ENCODE measurements at regions not wholly inside any gene's neighbourhood (a gene's known extent, or its start where the extent isn't known, plus 50 kb on each side); places are given as distances from the start of the nearest gene placed in this dataset.
"Not testable (repeated sequence)": the region's sequence is repeated elsewhere in the genome, so short reads cannot be mapped to it uniquely, and the experiment has no call there.

GRCh38 chr6:112603726-112604125 lies 256.6 kb downstream of the RFPL4B start:
- Mint-ChIP-seq H3K36me3 (ENCODE audit: low read depth) (peaks cover 7% of the 10 kb centered on the region), H3K9me3 (peaks cover 7% of the 10 kb centered on the region), H3K4me1 (ENCODE audit: low read depth) (no peaks in the 10 kb centered on the region), H3K27ac (no peak overlapping the region), H3K4me3 (no peak overlapping the region), H3K27me3 (ENCODE audit: insufficient read depth) (no peaks in the 10 kb centered on the region; the same call in none of the 2 replicates)
- TF ChIP-seq, protein P1, sequence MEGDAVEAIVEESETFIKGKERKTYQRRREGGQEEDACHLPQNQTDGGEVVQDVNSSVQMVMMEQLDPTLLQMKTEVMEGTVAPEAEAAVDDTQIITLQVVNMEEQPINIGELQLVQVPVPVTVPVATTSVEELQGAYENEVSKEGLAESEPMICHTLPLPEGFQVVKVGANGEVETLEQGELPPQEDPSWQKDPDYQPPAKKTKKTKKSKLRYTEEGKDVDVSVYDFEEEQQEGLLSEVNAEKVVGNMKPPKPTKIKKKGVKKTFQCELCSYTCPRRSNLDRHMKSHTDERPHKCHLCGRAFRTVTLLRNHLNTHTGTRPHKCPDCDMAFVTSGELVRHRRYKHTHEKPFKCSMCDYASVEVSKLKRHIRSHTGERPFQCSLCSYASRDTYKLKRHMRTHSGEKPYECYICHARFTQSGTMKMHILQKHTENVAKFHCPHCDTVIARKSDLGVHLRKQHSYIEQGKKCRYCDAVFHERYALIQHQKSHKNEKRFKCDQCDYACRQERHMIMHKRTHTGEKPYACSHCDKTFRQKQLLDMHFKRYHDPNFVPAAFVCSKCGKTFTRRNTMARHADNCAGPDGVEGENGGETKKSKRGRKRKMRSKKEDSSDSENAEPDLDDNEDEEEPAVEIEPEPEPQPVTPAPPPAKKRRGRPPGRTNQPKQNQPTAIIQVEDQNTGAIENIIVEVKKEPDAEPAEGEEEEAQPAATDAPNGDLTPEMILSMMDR (IDR thresholded peaks at IDR 0.05) = no peak
- DNase-seq = no peak

DNA sequence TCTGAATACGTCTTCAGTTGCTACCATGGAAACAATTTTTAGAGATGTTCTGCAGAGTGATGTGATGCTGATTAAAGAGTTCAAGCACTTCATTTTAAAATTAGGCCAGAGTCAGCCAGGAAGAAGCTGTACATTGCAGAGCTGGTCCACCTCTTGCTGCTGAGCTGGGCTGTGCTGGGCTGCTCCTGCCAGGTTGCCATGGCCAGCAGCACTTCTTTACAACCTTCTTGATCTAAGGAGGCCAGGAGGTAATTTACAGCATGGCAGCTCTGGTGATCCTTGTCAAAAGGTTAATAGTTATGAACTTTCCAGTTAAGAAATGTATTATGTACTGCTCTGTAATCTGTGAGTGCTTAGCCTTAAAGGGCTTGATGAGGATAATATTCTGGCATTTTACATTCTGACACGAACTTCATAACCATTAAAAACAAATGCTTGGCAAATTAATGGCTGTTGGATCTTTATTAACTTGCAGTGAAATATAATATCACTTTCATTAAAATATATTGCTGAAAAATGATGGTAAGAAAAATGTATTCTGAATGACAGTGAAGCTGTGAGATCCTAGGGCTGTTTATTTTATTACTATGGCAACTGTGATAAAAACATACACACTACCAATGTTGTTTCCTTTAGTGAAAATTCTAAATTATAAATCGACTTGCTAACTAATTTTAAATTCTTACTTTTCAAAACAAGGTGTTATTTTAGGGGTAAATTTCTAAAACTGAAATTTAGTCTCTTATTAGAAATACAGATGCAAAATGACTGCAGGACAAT lies 259.7 kb downstream of the RFPL4B start:
- H3K4me1 Mint-ChIP-seq (ENCODE audit: low read depth) = no peaks in the 10 kb centered on the region
- peaks cover 16% of the 10 kb centered on the region for H3K9me3 Mint-ChIP-seq
- H3K27me3 Mint-ChIP-seq (ENCODE audit: insufficient read depth) = no peaks in the 10 kb centered on the region; the same call in none of the 2 replicates
- DNase-seq = no peak
- no peak overlapping the region for H3K4me3 Mint-ChIP-seq
- no peak overlapping the region for H3K27ac Mint-ChIP-seq
- H3K36me3 Mint-ChIP-seq (ENCODE audit: low read depth) = peaks cover 8% of the 10 kb centered on the region
- TF ChIP-seq, protein P1 (IDR thresholded peaks at IDR 0.05) = no peak

- H3K4me3 Mint-ChIP-seq; H3K27me3 Mint-ChIP-seq (ENCODE audit: insufficient read depth); H3K27ac Mint-ChIP-seq; DNase-seq; H3K4me1 Mint-ChIP-seq (ENCODE audit: low read depth); H3K36me3 Mint-ChIP-seq (ENCODE audit: low read depth): not testable (repeated sequence)
- H3K9me3 Mint-ChIP-seq = peaks cover 16% of the 10 kb centered on the region
These were observed 261.8 kb downstream of the RFPL4B start for GRCh38 chr6:112608925-112609324.

DNA sequence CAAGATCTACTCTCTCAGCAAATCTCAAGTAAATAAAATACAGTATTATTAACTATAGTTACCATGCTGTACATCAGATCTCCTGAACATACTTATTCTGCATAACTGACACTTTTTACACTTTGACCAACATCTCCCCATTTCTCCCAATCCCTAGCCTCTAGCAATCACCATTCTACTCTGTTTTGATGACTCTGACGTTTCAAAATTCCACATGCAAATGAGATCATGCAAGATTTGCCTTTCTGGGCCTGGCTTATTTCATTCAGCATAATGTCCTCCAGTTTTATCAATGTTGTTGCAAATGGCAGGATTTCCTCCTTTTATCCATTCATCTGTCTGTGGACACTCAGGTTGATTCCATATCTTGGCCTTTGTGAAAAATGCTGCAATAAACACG lies 266.3 kb downstream of the RFPL4B start:
- no peak overlapping the region for H3K27ac Mint-ChIP-seq
- no peaks in the 10 kb centered on the region for H3K4me1 Mint-ChIP-seq (ENCODE audit: low read depth)
- H3K4me3 Mint-ChIP-seq = no peak overlapping the region
- peaks cover 5% of the 10 kb centered on the region for H3K36me3 Mint-ChIP-seq (ENCODE audit: low read depth)
- no peak for DNase-seq
- H3K27me3 Mint-ChIP-seq (ENCODE audit: insufficient read depth) = peaks cover 4% of the 10 kb centered on the region; the same call in 1 of the 2 replicates
- H3K9me3 Mint-ChIP-seq = peaks cover 12% of the 10 kb centered on the region
- TF ChIP-seq, protein P1 (IDR thresholded peaks at IDR 0.05) = no peak

DNA sequence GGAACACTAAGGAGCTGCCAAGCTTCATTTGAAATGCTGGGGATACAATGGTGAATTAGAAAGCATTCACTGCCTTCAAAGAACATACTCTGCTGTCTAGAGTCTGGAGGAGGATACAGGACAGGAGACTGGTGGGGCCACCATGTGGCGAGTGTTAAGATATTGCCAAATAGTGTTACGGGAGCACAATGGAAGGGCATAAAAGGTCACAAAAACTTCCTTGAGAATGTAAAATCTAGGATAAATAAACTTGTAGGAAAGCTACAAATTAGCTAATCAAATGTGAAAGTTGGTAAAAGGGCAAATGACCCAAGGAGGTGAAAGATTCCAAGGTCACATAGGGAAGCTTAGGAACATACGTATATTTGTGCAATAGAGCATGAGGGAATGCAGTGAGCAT lies 271.7 kb downstream of the RFPL4B start:
- Mint-ChIP-seq H3K9me3 (no peaks in the 10 kb centered on the region), H3K36me3 (ENCODE audit: low read depth) (no peaks in the 10 kb centered on the region), H3K27me3 (ENCODE audit: insufficient read depth) (peaks cover 4% of the 10 kb centered on the region), H3K27ac (no peak overlapping the region), H3K4me3 (no peak overlapping the region), H3K4me1 (ENCODE audit: low read depth) (no peaks in the 10 kb centered on the region)
- TF ChIP-seq, protein P1 (IDR thresholded peaks at IDR 0.05) = no peak; the same call in 1 of the 2 replicates
- no peak for DNase-seq

GRCh38 chr6:112620812-112621569 lies 273.9 kb downstream of the RFPL4B start:
- Mint-ChIP-seq H3K9me3 (no peaks in the 10 kb centered on the region), H3K27ac (no peak overlapping the region), H3K36me3 (ENCODE audit: low read depth) (no peaks in the 10 kb centered on the region), H3K4me1 (ENCODE audit: low read depth) (no peaks in the 10 kb centered on the region), H3K4me3 (no peak overlapping the region), H3K27me3 (ENCODE audit: insufficient read depth) (peaks cover 4% of the 10 kb centered on the region)
- TF ChIP-seq, protein P1 (IDR thresholded peaks at IDR 0.05) = no peak
- no peak for DNase-seq

Measured in HFFc6 (cell line).